AML-193 (cell line): ENCODE measurements at regions not wholly inside any gene's neighbourhood (a gene's known extent, or its start where the extent isn't known, plus 50 kb on each side); places are given as distances from the start of the nearest gene placed in this dataset.
"Not testable (repeated sequence)": the region's sequence is repeated elsewhere in the genome, so short reads cannot be mapped to it uniquely, and the experiment has no call there.

Experiments used
- DNase-seq, 2 experiments: peaks; one replicate each; lab custom pipeline; 2025; lab: John Stamatoyannopoulos, UW

GRCh38 chrX:1140236-1140681, 72.2 kb downstream of the CRLF2 start:
- DNase-seq = no peak

GRCh38 chrX:1139185-1139500, 73.3 kb downstream of the CRLF2 start:
- DNase-seq = no peak

GRCh38 chrX:1138476-1139184, 73.8 kb downstream of the CRLF2 start:
- DNase-seq = no peak

- no peak for DNase-seq
Measured at GRCh38 chrX:1137531-1137930, 74.9 kb downstream of the CRLF2 start.

- not testable (repeated sequence) for DNase-seq
Measured at GRCh38 chrX:1136582-1136981, 75.9 kb downstream of the CRLF2 start.

- DNase-seq = no peak
Measured at GRCh38 chrX:1134976-1135375, 77.5 kb downstream of the CRLF2 start.

GRCh38 chrX:1134156-1134555, 78.3 kb downstream of the CRLF2 start:
- no peak for DNase-seq

GRCh38 chrX:1126738-1127137, 85.7 kb downstream of the CRLF2 start:
- DNase-seq = no peak

GRCh38 chrX:1124531-1124930, 87.9 kb downstream of the CRLF2 start:
- DNase-seq = no peak

GRCh38 chrX:1122851-1123250, 89.6 kb downstream of the CRLF2 start:
- DNase-seq = not testable (repeated sequence)

GRCh38 chrX:1119275-1119674, 93.2 kb downstream of the CRLF2 start:
- DNase-seq = no peak

GRCh38 chrX:1118572-1119199, 93.8 kb downstream of the CRLF2 start:
- no peak for DNase-seq

- DNase-seq = not testable (repeated sequence)
Measured at GRCh38 chrX:1115411-1115810, 97.0 kb downstream of the CRLF2 start.

GRCh38 chrX:1112321-1112720, 100.1 kb downstream of the CRLF2 start:
- DNase-seq = no peak

GRCh38 chrX:1111601-1112300, 100.7 kb downstream of the CRLF2 start:
- no peak for DNase-seq

GRCh38 chrX:1109580-1110119, 102.8 kb downstream of the CRLF2 start:
- DNase-seq = no peak

GRCh38 chrX:1108501-1109445, 103.7 kb downstream of the CRLF2 start:
- no peak for DNase-seq

- no peak for DNase-seq
Measured at GRCh38 chrX:1106478-1107210, 105.8 kb downstream of the CRLF2 start.

GRCh38 chrX:1105671-1106419, 106.6 kb downstream of the CRLF2 start:
- DNase-seq = no peak

GRCh38 chrX:1105031-1105430, 107.4 kb downstream of the CRLF2 start:
- DNase-seq = not testable (repeated sequence)
